PC-3 (cell line): ENCODE measurements at regions not wholly inside any gene's neighbourhood (a gene's known extent, or its start where the extent isn't known, plus 50 kb on each side); places are given as distances from the start of the nearest gene placed in this dataset.

Experiments used
- ATAC-seq: fragments of 200-7000 bp; cut with Tn5 transposase; 2 replicates; pipeline ENCODE4 v1.9.1; 2020; ENCODE audit warnings: mild to moderate bottlenecking, moderate library complexity
- BruUV-seq: library from RNA; stranded (reverse); fragments of 400-500 nt; replicated peaks from 2 replicates; lab custom pipeline; 2021; lab: Mats Ljungman, UMichigan
- CTCF ChIA-PET: fragments of 300-600 bp; sonication (Branson Sonifier 250); formaldehyde crosslinking; loops from one replicate; lab custom pipeline; 2022; ENCODE audit warnings: antibody characterized with exemption; lab: Charles Lee
- POLR2A ChIA-PET: fragments of 300-600 bp; sonication (Branson Sonifier 250); formaldehyde crosslinking; loops from one replicate; lab custom pipeline; 2022; ENCODE audit warnings: antibody characterized with exemption; ENCODE audit not compliant: unreplicated experiment; lab: Charles Lee
- DNase-seq: peaks from one replicate; pipeline ENCODE4 v3.0.0-alpha.2; 2015
- H2AFZ ChIP-seq: fragments of 300-600 bp; sonication (generic); 2 replicates; pipeline ENCODE4 v1.6.0; 2016; ENCODE audit warnings: antibody characterized with exemption, low read length
- H3F3A ChIP-seq: fragments of 300-600 bp; sonication (generic); one replicate; pipeline ENCODE4 v1.6.0; 2017; ENCODE audit warnings: antibody characterized with exemption, low read length, control low read depth, mild to moderate bottlenecking; ENCODE audit not compliant: unreplicated experiment
- H3K27ac ChIP-seq: fragments of 300-600 bp; sonication (generic); 2 replicates; pipeline ENCODE4 v1.5.1; 2016; ENCODE audit warnings: mild to moderate bottlenecking, low read length
- H3K27me3 ChIP-seq: fragments of 300-600 bp; sonication (generic); 2 replicates; pipeline ENCODE4 v1.6.1; 2016; ENCODE audit warnings: low read length, mixed read lengths
- H3K36me3 ChIP-seq: fragments of 300-600 bp; sonication (generic); 2 replicates; pipeline ENCODE4 v1.6.1; 2016; ENCODE audit warnings: low read depth, mixed run types, low read length, mixed read lengths
- H3K4me1 ChIP-seq: fragments of 300-600 bp; sonication (generic); 2 replicates; pipeline ENCODE4 v1.5.1; 2016; ENCODE audit warnings: low read length; ENCODE audit not compliant: insufficient read depth
- H3K4me2 ChIP-seq: fragments of 300-600 bp; sonication (generic); 2 replicates; pipeline ENCODE4 v1.6.0; 2016; ENCODE audit warnings: low read length
- H3K4me3 ChIP-seq: fragments of 300-600 bp; sonication (generic); 2 replicates; pipeline ENCODE4 v1.5.1; 2016; ENCODE audit warnings: mild to moderate bottlenecking, low read length, mixed read lengths
- H3K79me2 ChIP-seq: fragments of 300-600 bp; sonication (generic); 2 replicates; pipeline ENCODE4 v1.6.1; 2017; ENCODE audit warnings: low read length, mixed read lengths
- H3K9ac ChIP-seq: fragments of 300-600 bp; sonication (generic); 2 replicates; pipeline ENCODE4 v1.6.0; 2016; ENCODE audit warnings: mild to moderate bottlenecking, low read length
- H3K9me2 ChIP-seq: fragments of 300-600 bp; sonication (generic); replicated peaks from 2 replicates; pipeline ENCODE4 v1.6.1; 2016; ENCODE audit warnings: mixed run types, low read length, mixed read lengths
- H3K9me3 ChIP-seq: fragments of 300-600 bp; sonication (generic); 2 replicates; pipeline ENCODE4 v1.6.1; 2016; ENCODE audit warnings: low read length, mixed read lengths
- H4K20me1 ChIP-seq: fragments of 300-600 bp; sonication (generic); 2 replicates; pipeline ENCODE4 v1.6.1; 2016; ENCODE audit warnings: low read length, mixed read lengths
- EZH2 ChIP-seq: fragments of 300-600 bp; sonication (generic); IDR thresholded peaks from one replicate; pipeline ENCODE4 v1.6.1; 2017; ENCODE audit warnings: antibody characterized with exemption, mild to moderate bottlenecking, low read length; ENCODE audit not compliant: unreplicated experiment
- EZH2phosphoT487 ChIP-seq: fragments of 300-600 bp; sonication (generic); IDR thresholded peaks from 2 replicates; pipeline ENCODE4 v1.6.1; 2018; ENCODE audit warnings: mild to moderate bottlenecking, antibody characterized with exemption, low read length, borderline replicate concordance
- intact Hi-C: fragments of 100-400 bp; cut with micrococcal nuclease; formaldehyde crosslinking; loops from 2 replicates; pipeline ENCODE4 v1.9.0; 2023
- TF ChIP-seq, protein P1 (sequence below): fragments of 300-600 bp; sonication (generic); conservative IDR thresholded peaks from 2 replicates; pipeline ENCODE4 v1.5.1; 2017; ENCODE audit warnings: antibody characterized with exemption, low read depth, mild to moderate bottlenecking, low read length

DNA sequence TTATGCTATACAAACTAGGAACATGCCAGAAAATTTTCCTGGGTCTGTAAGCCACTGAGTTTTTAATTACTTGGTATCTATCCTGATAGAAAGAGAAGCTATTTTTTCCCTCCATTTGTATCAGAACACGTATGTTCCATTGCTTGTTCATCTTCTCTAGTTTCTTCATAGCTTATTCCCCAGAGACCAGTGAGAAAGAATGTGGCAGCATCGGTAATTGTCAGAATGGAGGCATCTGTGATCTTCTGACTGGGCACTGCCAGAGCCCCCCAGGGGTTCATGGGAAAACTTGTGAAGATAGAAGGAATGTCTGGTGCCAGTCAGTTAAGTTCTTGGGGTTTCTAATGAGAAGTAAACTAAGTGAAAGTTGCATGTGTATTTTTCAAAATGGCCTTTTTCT is 720.2 kb upstream of the GOLIM4 start:
- no peak for DNase-seq
- Histone ChIP-seq H3K9me2 (no peaks in the 10 kb centered on the region), H3K4me2 (no peak overlapping the region), H3K27ac (no peak overlapping the region), H2AFZ (no peak overlapping the region), H3K4me3 (no peak overlapping the region), H3K9me3 (no peaks in the 10 kb centered on the region), H3K27me3 (0 out of 2 replicates have a peak, but pooled peaks cover 3% of the 10 kb centered on the region), H3F3A (no peaks in the 10 kb centered on the region), H3K36me3 (no peaks in the 10 kb centered on the region), H4K20me1 (no peaks in the 10 kb centered on the region), H3K79me2 (no peaks in the 10 kb centered on the region), H3K9ac (no peak overlapping the region), H3K4me1 (no peaks in the 10 kb centered on the region)
- no peak for ATAC-seq
- ChIA-PET POLR2A (no interaction called here), CTCF (no interaction called here)
- BruUV-seq, result no TSS peak
- intact Hi-C loops, result no loop called here
- TF ChIP-seq, protein P1, sequence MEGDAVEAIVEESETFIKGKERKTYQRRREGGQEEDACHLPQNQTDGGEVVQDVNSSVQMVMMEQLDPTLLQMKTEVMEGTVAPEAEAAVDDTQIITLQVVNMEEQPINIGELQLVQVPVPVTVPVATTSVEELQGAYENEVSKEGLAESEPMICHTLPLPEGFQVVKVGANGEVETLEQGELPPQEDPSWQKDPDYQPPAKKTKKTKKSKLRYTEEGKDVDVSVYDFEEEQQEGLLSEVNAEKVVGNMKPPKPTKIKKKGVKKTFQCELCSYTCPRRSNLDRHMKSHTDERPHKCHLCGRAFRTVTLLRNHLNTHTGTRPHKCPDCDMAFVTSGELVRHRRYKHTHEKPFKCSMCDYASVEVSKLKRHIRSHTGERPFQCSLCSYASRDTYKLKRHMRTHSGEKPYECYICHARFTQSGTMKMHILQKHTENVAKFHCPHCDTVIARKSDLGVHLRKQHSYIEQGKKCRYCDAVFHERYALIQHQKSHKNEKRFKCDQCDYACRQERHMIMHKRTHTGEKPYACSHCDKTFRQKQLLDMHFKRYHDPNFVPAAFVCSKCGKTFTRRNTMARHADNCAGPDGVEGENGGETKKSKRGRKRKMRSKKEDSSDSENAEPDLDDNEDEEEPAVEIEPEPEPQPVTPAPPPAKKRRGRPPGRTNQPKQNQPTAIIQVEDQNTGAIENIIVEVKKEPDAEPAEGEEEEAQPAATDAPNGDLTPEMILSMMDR, result no peak
- TF ChIP-seq EZH2phosphoT487, result no peak
- no peak for TF ChIP-seq EZH2

DNA sequence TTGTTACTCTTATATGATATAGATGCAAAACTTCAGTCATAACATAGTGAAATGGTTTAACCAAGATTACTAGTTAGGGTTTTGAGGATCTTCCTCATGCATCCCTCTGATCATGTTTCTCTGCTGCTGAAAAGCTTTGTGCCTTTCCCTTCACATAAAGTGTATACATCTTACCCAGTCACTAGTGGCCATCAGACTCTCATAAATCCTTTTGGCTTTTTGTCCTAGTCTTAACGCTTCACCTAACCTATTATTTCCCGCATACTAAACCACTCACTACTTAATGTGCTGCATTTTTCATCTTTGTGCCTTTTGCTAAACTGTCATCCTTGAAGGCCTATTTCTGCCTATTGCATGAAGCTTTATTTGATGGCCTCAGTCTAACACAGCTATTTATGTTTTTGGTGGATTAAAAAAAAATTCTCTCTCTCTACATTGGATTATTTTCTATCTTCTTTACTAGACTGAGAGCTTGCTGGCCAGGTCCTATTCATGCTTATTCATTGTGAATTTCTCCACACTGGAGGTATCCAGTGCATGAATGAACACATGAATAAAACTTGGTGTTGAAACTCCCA is 717.6 kb upstream of the GOLIM4 start:
- TF ChIP-seq, protein P1, result no peak
- no peak for TF ChIP-seq EZH2
- TF ChIP-seq EZH2phosphoT487, result no peak
- no peaks in the 10 kb centered on the region for H4K20me1 ChIP-seq
- H3K36me3 ChIP-seq, result no peaks in the 10 kb centered on the region
- H3K79me2 ChIP-seq, result no peaks in the 10 kb centered on the region
- BruUV-seq, result no TSS peak
- 0 out of 2 replicates have a peak, but pooled peaks cover 3% of the 10 kb centered on the region for H3K27me3 ChIP-seq
- no peak for ATAC-seq
- H3K4me2 ChIP-seq, result no peak overlapping the region
- intact Hi-C loops, result no loop called here
- H3K9me3 ChIP-seq, result no peaks in the 10 kb centered on the region
- no peaks in the 10 kb centered on the region for H3K9me2 ChIP-seq
- H3K4me1 ChIP-seq, result no peaks in the 10 kb centered on the region
- no peaks in the 10 kb centered on the region for H3F3A ChIP-seq
- no peak overlapping the region for H3K4me3 ChIP-seq
- CTCF ChIA-PET, result interaction anchor here (0.5 kb wide), 1 partner anchor 602 kb away, joined by 8 read pairs; no protein-coding TSS in a partner anchor
- no peak overlapping the region for H2AFZ ChIP-seq
- H3K27ac ChIP-seq, result no peak overlapping the region
- H3K9ac ChIP-seq, result no peak overlapping the region
- POLR2A ChIA-PET, result interaction anchor here (0.6 kb wide), 1 partner anchor 911 kb away, joined by 4 read pairs; no protein-coding TSS in a partner anchor
- DNase-seq, result no peak

DNA sequence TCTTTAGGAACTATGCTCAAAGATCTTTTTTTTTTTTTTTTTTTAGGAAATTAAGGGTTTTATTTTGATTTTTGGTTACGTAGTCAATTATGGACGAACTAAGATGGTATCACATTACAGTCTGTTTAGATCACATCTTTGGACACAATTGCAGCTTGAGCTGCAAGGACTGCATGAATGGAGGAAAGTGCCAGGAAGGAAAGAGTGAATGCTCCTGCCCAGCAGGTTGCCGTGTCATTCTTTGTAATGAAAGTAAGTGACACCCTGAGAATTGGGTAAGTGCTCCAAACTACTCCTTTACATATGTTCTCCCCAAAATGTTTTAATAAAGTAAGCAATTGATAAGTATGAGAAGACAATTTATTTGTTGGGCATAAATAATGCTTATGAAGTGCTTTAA is 716.5 kb upstream of the GOLIM4 start:
- H3K4me1 ChIP-seq, result no peaks in the 10 kb centered on the region
- H3K9ac ChIP-seq, result no peak overlapping the region
- no peak for DNase-seq
- no peak for TF ChIP-seq EZH2phosphoT487
- TF ChIP-seq, protein P1, result no peak
- TF ChIP-seq EZH2, result no peak
- ChIA-PET POLR2A (interaction anchor here (0.5 kb wide), 1 partner anchor 72 kb away, joined by 3 read pairs; no protein-coding TSS in a partner anchor), CTCF (no interaction called here)
- intact Hi-C loops, result no loop called here
- H2AFZ ChIP-seq, result no peak overlapping the region
- no peak overlapping the region for H3K4me2 ChIP-seq
- no peak for ATAC-seq
- no peaks in the 10 kb centered on the region for H4K20me1 ChIP-seq
- no peaks in the 10 kb centered on the region for H3K9me2 ChIP-seq
- H3K36me3 ChIP-seq, result no peaks in the 10 kb centered on the region
- H3K4me3 ChIP-seq, result no peak overlapping the region
- no peaks in the 10 kb centered on the region for H3K27me3 ChIP-seq
- no TSS peak for BruUV-seq
- no peaks in the 10 kb centered on the region for H3F3A ChIP-seq
- no peak overlapping the region for H3K27ac ChIP-seq
- H3K9me3 ChIP-seq, result no peaks in the 10 kb centered on the region
- H3K79me2 ChIP-seq, result no peaks in the 10 kb centered on the region
